ENCODE measurements at regions not wholly inside any gene's neighbourhood (a gene's known extent, or its start where the extent isn't known, plus 50 kb on each side); places are given as distances from the start of the nearest gene placed in this dataset.
"Not testable (repeated sequence)": the region's sequence is repeated elsewhere in the genome, so short reads cannot be mapped to it uniquely, and the experiment has no call there.

DNA sequence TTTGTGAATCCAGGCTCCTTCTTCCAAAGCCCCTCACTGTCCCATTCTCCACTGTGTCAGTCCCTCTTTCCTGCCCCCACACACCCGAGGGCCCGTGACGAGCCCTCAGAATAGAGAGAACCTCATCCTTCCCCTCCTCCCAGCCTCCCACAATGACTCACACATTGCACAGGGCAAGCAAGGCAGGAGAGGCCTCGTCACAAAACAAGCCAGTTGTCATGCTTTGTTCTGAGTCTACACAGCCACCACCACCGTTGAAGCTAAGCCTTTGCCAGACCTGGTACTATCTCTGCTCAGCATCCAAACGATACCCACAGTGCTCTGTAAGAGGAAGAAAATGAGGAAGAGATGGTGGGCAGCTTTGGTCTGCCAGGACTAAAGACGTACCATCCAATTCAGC lies 142.2 kb upstream of the ZNF366 start:
- no peak for DNase-seq

DNA sequence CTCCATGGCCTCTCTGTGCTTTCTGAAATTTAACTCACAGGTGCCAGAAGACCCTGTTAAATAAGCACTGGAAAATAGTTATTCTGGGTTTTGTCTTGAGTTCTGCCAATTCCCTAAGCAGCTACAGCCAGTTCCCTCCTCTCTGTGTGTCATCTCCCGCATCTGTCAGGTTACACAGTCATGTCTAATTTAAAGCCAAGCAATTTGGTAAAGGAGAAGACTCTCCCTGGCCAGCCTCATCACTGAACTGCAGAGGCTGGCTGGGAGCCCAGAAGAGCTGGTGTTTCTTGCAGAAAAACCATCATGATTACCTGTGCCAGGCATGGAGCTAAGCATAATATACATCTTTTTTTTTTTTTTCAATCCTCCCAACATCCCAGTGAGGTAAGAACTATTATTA lies 141.3 kb upstream of the ZNF366 start:
- no peak for DNase-seq

DNA sequence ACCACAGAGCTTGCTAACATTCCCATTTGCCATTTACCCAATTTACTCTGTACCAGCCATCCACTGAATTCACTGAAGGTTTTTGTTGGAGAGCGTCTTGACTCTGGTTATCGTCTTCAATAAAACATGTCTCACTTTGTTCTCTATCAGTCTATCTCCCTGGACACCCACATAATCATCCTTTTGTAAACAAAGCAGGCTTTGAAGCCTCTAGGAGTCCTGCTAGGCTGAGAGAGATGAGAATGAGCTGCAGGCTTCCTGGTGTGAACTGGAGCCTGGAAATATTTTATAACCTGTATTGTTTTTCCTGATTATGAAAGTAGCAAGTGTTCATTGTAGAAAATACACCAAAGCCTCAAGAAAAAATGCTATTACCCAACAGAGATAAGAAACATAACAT lies 140.6 kb upstream of the ZNF366 start:
- peak; percentile 34 to 35 for DNase-seq

DNA sequence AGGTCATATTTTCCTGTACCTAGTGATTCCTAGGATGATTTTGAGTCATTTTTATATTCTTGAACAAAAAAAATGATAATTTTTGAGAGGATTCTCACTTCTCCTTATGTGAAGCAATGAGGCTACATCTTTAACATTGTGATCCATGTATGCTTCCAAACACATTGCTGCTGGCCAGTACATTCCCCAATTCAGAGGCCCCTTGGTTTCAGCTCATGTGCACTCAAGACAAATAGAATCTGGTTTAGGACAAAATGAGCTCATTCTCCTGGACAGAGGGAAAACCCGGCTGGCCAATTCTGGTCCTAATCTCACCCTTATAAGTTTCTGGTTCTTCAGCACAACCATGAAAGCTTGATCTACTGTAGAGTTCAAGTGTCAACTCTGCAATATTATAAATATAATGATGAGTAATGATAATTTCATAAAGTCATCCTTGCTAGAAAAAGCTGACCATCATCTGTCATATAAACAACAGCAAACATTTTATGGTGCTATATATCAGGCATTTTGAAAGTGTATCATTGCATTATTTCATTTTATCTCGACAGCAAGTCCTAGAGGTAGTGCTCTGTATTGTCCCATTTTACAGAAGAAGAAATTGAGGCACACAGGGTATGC lies 139.1 kb upstream of the ZNF366 start:
- DNase-seq: no peak

DNA sequence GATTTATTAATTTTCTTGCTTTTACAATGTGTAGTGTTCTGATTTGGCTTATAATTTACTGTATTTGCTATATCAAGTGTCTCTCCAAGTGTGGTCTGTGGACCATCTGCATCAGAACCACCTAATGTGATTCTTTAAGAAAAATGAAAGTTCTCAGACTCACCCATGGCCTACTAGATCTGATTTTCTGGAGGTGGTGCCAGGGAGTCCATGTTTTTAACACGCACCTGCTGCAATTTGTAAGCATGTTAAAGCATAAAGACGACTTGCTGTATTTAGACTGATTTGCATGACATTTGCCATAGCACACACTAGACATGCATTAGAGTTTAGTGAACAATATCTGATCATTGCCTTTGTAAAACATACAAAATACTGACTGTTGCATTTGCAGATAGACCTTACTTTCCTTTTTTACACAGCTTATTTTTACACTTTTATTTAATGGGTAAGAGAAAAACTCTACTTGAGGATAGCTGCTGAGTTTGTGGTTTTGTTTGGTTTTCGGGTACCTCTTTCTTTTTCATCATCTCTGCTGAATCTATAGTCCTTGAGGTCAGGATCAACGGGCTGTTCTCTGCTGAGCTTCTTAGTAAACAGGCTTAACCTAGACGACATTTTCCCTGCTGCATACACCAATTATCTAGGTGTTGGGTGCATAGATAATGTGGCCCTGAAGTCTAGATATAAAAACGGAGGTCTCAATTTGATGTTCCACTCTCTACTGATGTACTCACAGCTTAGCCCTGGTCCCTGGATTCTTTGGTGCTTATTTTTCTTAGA lies 138.0 kb upstream of the ZNF366 start:
- no peak for DNase-seq

DNA sequence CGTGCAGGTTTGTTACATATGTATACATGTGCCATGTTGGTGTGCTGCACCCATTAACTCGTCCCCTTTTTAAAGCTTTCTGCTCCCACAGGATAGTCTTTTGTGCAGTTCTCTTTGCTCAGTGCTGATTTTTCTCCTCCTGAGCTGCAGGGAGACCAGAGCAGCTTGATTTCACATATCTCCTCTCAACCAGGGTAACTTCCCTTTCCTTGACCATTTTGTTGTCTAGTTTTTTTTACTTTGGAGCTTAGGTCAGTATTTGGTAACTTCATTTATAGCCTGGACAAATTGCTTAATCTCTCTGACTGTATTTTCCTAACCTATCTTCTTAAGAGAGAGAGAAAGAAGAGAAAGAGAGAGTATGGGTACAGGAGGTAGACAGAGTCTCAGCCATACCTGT lies 137.1 kb upstream of the ZNF366 start:
- no peak for DNase-seq

DNA sequence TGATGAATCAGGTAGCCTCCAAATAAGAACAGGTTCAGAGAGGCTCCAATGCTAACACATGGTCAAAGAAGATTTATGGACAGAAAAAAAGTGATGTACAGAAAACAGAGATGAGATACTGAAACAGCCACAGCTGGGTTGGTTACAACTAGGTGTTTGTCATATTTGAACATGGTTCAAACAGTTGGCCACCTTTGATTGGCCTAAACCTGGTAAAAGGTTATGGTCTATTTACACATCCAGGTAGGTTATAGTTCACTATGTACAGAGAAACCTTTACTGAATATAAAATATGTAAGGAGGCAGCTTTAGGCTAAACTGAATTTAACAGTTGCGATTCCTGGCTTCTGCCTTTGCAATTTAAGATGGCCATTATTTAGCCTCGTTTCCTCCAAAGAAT lies 134.0 kb upstream of the ZNF366 start:
- no peak for DNase-seq

DNA sequence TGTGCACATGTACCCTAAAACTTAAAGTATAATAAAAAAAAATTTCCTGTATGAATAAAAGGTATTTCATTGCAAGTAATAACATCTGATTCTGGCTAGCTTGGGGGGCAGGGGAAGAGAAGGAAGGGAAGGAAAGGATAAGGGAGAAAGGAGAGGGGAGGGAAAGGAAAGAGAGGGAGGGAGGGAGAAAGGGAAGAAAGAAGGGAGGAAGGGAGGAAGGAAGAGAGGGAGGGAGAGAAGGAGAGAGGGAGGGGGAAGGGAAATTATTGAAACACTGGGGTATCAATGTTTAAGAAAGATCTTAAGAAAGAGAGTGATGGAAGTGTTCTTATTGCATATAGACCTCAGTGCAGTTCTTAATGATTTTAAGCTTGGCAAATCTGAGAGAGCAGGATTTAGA lies 129.8 kb upstream of the ZNF366 start:
- no peak for DNase-seq

DNA sequence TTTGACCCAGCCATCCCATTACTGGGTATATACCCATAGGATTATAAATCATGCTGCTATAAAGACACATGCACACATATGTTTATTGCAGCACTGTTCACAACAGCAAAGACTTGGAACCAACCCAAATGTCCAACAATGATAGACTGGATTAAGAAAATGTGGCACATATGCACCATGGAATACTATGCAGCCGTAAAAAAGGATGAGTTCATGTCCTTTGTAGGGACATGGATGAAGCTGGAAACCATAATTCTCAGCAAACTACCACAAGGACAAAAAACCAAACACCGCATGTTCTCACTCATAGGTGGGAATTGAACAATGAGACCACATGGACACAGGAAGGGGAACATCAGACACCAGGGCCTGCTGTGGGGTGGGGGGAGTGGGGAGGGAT lies 129.4 kb upstream of the ZNF366 start:
- not testable (repeated sequence) for DNase-seq

DNA sequence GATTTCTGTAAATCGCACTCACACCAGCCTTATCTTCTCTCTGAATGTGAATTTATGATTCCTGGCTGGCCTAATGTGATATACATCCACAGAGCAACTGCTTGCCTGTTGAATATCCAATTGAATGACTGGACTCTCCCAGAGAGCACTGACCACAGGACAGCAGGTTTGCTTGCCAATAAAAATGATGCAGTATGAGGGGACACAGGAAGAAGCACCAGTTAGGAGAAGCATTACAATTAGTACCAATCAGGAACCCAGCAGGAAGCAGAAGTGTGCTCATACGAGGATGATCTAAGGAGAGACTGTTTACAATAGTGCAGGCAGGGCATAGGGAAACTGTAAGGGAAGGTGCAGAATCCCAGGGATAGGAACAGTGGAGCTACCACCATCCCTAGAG lies 127.2 kb upstream of the ZNF366 start:
- DNase-seq: no peak

DNA sequence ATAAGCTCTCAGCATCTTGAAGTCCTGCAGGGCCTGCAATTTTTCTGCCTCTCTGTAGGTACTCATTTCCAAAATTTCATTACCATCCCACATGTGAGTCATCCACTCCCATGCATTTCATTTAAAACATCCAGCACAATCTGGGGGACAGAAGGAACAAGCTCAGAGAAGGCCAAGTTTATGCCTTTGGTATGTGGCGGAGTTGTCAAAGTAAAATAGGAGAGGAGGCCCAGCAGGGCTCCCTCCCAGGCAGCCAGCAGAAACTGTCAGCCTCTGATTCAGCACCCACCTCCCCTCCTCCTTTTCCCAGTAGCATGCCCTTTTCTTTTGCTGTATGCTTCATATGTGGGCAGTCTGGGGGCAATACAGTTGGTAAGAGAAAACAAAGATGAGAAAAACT lies 126.4 kb upstream of the ZNF366 start:
- no peak for DNase-seq

DNA sequence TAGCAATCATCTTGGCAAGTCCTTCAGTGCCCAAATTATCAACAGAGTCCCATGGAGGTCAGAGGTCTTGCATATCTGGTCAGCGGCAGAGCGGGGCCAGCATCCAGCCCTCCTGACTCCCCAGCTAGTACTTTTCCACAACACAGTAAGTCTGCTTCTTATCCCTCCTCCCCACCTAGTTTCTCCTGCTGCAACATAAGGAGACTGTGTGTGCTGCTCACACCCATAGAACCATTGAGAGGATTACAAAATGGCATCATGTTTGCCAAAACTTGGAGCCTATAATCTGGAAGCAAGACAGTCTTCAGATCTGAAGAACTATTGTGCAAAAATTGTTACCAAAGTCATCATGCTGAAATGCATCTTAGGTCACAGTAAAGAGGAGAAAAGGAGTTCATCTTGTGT lies 125.8 kb upstream of the ZNF366 start:
- DNase-seq: no peak

DNA sequence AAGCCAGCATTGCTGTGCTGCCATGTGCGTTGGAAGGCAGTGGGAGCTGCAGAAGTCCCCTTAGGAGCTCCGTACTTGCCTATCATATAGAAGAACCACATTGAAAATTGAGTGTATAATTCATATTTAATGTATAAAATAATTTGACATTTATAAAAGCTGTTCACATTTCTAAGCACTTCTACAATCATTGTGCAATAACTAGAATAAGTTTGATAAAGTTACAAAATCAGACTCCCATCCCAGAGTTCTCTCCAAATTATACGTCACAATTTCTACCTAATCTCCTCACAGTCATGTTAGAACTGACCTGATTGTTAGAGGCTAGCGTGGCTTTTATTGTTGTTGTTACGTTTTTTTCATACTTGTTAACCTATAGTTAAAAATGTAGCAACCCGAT lies 123.5 kb upstream of the ZNF366 start:
- DNase-seq: no peak

DNA sequence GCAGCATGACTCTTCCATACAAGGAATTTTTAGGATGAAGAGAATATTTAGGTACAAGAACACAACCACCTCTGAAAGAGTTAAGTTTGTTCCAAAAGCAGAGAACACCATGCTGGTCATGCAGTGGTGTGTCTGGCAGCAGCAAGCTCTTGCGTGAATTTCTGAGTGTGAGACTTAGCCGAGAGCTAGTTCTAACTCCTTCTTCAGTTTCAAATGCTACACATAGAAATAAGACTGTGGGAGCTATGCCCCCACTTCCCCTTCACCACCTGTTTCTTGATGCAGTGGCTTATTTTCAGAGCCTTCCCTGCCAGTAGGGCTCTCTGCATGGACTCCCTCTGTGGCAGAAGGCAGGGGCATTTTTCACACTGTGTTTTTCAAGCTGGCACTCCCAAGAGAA lies 122.9 kb upstream of the ZNF366 start:
- no peak for DNase-seq

DNA sequence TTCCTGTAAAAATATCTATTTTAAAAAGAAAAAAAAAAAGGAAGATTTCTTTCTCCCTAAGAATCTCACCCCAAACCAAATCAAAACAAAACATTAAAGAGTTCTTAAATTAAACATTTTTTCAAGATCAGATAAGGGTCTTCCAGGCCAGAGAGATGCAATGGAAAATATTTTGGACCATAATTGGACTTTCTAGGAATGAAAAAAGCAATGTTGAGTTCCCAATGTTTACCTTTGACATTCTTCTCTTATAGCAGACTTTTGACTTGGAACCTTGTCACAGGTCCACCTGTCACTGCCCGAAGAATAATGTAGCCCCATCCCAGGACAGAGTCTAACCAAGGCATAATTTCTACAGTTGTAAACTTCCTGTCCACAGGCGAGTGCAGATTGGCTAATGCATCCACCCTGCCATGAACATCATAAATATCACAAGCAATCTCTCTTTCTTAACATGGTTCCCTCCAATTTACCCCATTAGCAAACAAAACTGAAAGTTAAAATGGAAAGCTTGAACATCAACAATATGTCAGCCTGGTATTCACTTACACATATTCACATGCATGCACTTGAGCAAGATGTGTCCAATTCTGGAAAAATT lies 121.7 kb upstream of the ZNF366 start:
- DNase-seq: no peak

DNA sequence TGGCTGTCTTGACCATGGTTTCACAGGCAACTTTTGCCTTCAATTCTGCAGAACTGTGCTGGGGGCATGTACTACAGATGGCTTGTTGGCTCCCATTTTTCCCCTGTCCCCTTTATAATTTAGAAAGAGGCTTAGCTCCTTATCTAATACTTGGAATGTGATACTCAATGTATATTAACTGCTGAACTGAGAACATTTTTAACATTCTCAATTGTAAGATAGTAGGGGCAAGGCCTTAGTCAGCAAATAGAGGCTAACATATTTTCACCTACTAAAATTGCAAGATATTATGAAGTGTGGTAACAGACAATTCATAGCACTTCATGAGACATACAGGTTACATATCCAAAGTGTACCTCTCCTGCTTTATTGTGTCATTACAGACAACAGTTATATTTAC lies 118.1 kb upstream of the ZNF366 start:
- no peak for DNase-seq

DNA sequence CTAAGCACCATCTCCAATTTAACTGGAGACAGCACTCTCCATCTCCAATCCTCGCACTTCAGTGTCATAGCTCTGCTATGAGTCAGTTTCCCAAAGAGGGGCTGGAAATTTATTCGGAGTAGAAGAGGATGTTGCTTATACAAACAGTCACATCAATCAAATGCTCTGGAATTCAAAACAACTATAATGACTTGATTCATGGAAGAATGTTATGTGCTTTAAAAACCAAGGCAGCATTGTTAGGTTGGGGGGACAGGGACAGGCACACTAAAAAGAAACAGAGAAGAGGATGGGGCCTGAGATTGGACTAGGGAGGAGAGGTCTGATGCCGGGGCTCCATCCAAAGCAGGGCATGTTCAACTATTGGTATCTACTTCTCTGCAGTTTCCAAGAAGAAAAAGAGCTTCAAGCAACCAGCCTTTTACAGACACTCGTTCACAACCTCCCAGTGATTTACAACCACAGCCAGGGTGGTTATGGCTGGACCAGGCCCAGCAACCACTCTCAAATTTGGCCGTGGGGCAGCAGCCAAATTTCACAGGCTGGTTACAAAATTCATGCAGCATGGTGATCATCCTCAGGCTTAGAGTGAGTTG lies 117.5 kb upstream of the ZNF366 start:
- DNase-seq: no peak

DNA sequence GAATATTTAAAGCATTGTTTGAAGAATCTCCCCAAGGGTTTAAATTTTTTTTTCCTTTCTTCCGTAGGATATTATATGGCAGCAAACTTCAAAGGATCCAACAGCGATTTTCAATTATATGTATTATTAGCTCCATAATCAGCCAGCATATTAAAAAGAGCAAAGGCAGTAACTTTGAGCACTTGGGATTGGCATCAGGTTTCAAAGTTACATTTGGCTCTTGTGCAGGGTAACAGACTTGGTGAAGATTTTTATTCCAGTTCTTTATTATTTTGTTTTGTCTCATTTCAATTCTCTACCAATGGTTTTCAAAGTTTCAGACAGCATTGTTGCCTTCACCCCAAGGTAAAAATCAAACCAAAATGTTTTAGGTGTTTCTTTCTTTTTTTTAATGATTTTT lies 116.7 kb upstream of the ZNF366 start:
- DNase-seq: no peak

DNA sequence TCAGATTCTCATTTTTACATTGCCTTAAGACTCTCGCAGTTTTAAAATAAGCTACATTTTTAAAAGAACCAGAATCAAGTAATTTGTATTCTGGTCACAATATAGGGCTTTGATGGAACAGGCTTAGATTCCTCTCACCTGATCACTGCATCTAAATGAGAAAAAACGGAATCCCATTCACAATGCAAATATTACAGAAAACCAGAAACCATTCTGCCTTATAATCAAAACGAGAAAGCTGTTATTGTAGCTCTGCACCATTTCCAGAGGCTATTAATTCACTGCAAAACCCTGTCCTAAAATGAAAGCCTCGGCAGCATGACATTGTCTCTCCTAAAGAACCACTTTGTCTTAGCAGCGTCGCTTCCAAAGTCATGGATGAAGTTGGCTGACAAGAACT lies 116.1 kb upstream of the ZNF366 start:
- no peak for DNase-seq

DNA sequence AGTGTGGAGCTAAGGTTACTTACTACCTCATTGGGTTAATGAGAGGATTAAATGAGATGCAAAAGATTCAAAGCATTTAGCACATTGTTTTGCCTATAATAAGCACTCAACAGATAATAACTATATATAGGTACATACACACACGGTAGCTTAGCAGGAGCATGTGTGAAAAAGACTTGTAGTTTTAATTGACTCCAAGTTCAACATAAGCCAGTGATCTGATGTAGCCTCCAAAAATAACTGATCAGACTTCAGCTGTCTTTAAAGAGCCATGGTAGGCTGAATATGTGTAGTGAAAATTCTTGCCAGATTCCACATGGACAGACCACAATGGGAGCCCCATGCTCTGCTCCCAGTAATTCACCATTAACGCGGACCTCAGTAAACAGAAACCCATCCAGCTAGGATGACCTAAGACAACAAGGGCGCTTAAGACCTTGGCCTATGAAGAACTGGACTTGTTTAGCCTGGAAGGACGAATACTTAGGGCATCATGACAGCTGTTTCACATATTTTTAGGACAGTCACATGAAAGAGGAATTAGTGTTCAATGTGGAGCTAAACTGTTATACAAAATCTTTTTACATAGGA lies 115.1 kb upstream of the ZNF366 start:
- DNase-seq: no peak

DNA sequence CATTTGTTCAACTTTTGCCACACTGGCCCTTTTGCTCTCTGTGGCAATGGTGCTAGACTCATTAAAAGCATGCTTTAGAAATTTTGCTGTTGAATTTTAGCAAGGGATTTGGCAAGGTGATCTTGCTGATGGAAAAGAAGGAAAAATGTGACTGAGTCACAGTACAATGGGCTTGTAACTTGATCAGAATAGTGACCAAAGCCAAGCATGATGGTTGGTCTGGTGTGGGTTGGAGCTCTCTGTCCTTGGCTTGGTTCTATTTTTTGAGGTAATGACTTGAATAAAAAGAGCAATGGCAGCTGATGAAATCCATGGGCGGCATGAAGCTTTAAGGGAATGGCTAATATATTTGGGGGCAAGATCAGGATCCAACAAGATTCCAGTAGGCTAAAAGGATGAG lies 114.4 kb upstream of the ZNF366 start:
- no peak for DNase-seq

DNA sequence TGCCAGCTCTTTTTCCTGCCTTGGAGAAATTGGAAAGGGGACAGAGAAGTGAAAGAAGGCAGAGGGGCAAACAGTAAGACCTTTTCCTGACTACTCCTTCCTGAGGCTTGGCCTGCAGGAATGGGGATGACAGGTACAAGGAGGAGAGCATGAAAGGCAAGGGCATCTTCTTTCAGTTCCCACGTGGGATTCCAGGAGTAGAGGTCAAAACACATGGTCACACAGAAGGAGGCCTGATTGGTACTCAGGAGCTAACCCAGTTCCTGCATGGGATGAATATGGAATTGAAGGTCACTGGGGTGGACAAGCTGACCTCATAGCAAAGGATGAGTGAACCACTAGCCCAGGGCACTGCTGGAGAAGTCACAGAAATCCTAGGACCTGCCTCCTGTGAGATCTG lies 112.5 kb upstream of the ZNF366 start:
- no peak for DNase-seq

DNA sequence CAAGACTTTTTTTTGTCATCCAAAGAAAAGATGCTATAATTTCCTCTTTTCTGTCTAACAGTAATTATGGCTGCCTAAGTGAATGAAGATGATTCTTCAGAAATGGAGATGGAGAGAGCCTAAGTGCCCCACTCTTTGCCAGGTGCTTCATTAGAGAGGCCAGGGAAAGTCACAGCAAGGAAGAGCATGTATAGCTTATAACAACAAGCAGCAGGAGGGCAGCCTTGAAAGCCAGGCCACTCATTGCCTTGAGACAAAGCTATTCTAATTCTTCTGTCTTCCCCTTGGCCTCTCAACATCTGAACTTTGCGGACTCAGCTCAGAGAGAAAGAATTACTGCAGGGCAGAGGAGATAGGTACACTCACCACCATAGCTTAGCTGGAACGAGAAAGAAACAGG lies 112.0 kb upstream of the ZNF366 start:
- no peak for DNase-seq

DNA sequence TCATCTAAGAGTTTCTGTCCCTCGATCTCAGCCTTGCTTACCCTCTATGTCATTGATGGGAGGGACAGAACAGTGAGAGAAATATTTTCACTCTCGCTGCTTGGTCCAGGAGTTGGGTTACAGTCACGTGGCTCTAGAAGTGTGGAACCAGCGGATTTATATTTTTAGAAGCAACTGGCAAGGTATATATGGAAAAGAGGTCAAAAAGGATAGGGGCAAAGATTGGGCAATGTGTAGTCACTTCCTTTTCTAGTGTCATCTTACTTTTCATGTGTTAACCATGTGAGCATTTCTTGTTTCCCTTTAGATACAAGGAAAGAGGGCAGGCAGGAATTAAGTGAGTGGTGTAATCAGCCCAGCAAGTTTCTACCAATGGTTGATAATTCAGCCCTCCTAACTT lies 111.5 kb upstream of the ZNF366 start:
- DNase-seq: no peak
